ENCODE measurements at regions not wholly inside any gene's neighbourhood (a gene's known extent, or its start where the extent isn't known, plus 50 kb on each side); places are given as distances from the start of the nearest gene placed in this dataset.

DNA sequence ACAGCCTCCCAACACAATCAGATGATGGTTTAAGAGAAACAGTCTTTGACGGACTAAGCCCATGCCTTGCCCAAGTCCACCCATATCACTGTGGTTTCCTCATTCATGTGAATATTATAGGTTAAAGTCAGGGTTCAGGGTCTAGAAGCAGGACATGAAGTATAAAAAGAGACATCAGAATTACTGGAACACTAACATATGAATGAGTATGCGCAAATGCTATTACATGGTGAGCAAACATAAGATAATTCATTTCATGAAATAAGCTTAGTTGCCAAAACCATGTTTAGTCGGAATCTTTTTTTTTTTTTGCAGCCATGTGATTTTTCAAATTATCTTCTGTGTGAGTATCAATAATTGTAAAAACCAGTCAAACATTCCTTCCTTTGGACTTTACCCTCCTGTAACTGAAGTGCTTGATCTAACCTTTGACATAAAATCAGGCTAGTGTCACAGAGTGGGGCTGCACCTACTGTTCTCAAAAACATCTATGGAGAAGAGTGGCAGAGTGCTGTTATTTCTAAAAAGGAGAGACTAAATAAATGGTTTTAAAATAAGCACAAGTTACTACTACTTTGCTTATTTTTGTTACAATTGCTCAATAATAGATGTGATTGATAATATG, 84.9 kb upstream of the NRIP1 start:
- H3K4me3 ChIP-seq (ENCODE audit: low read depth, low read length): no peak overlapping the region
- TF ChIP-seq CTCF (IDR thresholded peaks at IDR 0.05; ENCODE audit: control insufficient read depth, extremely low read depth, insufficient read depth): no peak
- no peak for DNase-seq (ENCODE audit: low read depth)

DNA sequence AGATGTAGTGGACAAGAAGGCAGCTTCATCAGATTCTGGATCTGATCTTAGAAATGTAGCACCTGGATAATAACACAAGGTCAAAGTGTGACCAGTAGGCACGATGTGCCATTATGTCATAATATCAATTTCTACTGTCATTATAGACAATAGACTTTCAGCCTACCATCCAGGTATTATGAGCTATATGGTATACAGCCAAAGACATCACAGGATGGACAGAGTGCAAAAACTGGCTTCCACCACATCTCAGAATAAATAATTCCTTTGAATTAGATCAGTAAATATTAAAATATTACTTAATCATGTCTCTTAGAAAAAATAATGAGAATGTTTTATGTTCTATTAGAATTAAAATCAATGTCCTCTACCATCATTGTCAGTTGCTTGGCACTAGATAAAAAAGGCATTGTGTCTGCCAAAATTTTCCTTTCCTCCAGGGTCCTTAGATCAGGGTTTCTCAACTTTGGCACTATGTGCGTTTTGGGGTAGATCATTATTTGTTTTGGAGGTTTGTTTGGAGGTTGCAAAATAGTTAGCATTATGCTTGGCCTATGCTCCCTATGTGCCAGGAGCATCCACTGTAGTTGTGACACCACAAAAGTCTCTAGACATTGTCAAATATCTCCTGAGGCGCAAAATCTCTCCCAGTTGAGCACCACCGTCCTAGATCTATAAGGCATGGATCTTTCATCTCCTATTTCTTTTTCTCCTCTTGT, 86.7 kb upstream of the NRIP1 start:
- no peak overlapping the region for H3K4me3 ChIP-seq (ENCODE audit: low read depth, low read length)
- no peak for TF ChIP-seq CTCF (IDR thresholded peaks at IDR 0.05; ENCODE audit: control insufficient read depth, extremely low read depth, insufficient read depth)
- no peak for DNase-seq (ENCODE audit: low read depth)

GRCh38 chr21:15152591-15152990, 87.8 kb upstream of the NRIP1 start:
- TF ChIP-seq CTCF (IDR thresholded peaks at IDR 0.05; ENCODE audit: control insufficient read depth, extremely low read depth, insufficient read depth): no peak
- no peak overlapping the region for H3K4me3 ChIP-seq (ENCODE audit: low read depth, low read length)
- DNase-seq (ENCODE audit: low read depth): no peak

DNA sequence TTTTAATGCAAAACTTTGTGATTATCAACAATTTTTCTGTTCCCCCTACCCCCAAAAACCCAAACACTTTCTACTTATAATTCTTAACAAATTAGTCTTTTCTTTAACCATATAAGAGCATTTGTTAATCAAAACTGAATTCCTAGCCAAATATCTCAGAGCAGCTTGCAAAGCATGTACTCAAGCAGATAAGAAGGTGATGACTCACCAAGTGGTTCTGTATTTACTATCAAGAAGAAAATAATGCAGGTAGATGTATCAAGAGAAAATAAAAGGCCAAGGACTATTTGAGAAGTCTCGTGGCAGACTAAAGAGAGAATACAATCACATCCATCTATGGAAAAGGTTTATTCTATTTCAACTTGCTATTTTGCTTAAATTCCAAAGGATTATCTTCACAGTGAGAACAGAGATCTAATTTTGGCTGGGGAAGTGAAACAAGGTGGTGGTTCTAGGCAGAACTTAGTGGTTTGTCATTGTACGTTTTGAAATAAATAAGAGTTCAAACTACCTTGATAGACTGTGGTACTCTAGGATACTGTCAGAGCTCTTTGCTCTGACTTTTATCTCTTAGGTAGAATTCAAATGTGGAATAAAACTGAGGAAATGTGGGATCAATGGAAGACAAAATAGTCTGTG, 94.7 kb upstream of the NRIP1 start:
- no peak for TF ChIP-seq CTCF (IDR thresholded peaks at IDR 0.05; ENCODE audit: control insufficient read depth, extremely low read depth, insufficient read depth)
- no peak for DNase-seq (ENCODE audit: low read depth)
- no peak overlapping the region for H3K4me3 ChIP-seq (ENCODE audit: low read depth, low read length)

DNA sequence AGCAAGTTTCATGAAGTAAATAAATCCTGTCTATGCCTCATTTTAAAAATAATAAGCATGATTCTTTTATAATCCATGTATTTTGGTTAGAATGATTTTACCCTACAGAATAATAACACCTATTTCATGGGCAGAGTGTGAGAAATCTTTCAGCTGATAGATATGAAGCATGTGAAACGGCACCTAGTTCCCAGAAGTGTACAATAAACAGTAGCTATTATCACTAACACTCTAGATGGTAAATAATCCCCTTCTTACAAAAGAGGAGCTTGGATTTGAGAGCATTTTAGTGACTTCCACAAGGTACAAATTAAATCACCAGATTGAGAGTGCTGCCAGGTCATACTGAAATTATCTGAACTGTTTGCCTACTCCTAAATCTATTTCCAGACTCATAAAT, 95.3 kb upstream of the NRIP1 start:
- no peak for TF ChIP-seq CTCF (IDR thresholded peaks at IDR 0.05; ENCODE audit: control insufficient read depth, extremely low read depth, insufficient read depth)
- DNase-seq (ENCODE audit: low read depth): no peak
- no peak overlapping the region for H3K4me3 ChIP-seq (ENCODE audit: low read depth, low read length)

DNA sequence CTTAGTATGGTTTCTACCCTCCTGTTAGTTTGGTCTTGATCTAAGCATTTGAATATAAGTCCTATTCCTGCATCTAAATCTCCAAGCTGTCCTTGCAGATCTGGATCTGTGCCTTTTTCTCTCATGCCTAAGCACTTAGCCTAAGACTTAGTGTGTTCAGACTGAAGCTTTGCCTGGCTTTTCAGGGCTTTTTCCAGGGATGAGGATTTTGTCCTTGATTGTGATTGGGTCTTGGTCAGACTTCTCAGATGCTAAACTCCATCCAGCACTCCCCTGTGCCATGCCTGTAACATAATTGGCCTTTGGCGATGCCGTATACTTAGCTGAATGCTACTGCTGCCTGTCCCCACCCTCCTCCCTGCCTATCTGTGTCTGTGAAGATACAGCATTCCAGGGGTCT, 98.1 kb upstream of the NRIP1 start:
- TF ChIP-seq CTCF (IDR thresholded peaks at IDR 0.05; ENCODE audit: control insufficient read depth, extremely low read depth, insufficient read depth): no peak
- no peak for DNase-seq (ENCODE audit: low read depth)
- no peak overlapping the region for H3K4me3 ChIP-seq (ENCODE audit: low read depth, low read length)
